ENCODE measurements at regions not wholly inside any gene's neighbourhood (a gene's known extent, or its start where the extent isn't known, plus 50 kb on each side); places are given as distances from the start of the nearest gene placed in this dataset.

- Histone ChIP-seq H3K4me3 (ENCODE audit: control extremely low read depth in 1 of 5, extremely low read depth in 1 of 5, insufficient read depth in 1 of 5, low read depth in 2 of 5, low read length in 4 of 5) (no peak overlapping the region), H4K20me1 (ENCODE audit: control insufficient read depth, insufficient read depth, low read length, poor library complexity, severe bottlenecking) (no peaks in the 10 kb centered on the region), H3K27me3 (replicated peaks in 1 of 4; ENCODE audit: control extremely low read depth in 1 of 4, control insufficient read depth in 3 of 4, insufficient read depth in 4 of 4, low read length in 3 of 4) (peaks cover 0 to 10% (median 0%) of the 10 kb centered on the region in 4 experiments), H3K36me3 (replicated peaks in 1 of 2; ENCODE audit: control extremely low read depth in 1 of 2, control insufficient read depth in 1 of 2, extremely low read depth in 1 of 2, insufficient read depth in 2 of 2, low read length in 1 of 2) (no peaks in the 10 kb centered on the region), H3K4me1 (ENCODE audit: control insufficient read depth in 2 of 2, insufficient read depth in 2 of 2, low read length in 2 of 2) (no peaks in the 10 kb centered on the region), H3K9me3 (ENCODE audit: control extremely low read depth in 1 of 3, control insufficient read depth in 2 of 3, insufficient read depth in 1 of 3, low read length in 2 of 3) (peaks cover 0 to 4% (median 0%) of the 10 kb centered on the region in 3 donors), H3K79me2 (ENCODE audit: control insufficient read depth, insufficient read depth, low read length) (no peaks in the 10 kb centered on the region), H3K9ac (ENCODE audit: low read length) (no peak overlapping the region), H3K27ac (ENCODE audit: low read length in 2 of 2) (no peak overlapping the region), H3K4me2 (replicated peaks; ENCODE audit: low read depth, low read length, poor library complexity, severe bottlenecking) (no peak overlapping the region), H2AFZ (ENCODE audit: insufficient read depth, low read depth, low read length, poor library complexity, severe bottlenecking) (no peak overlapping the region)
- CTCF ChIA-PET, result no interaction called here
- no CpG with 5 or more reads among the region's 3 CpGs for WGBS (ENCODE audit: insufficient coverage)
- intact Hi-C loops (cut with micrococcal nuclease), result no loop called here
- H3K27ac Mint-ChIP-seq, result no peak overlapping the region
- DNase-seq, result no peak
- no peak overlapping the region for H3K4me3 Mint-ChIP-seq
- TF ChIP-seq CTCF (IDR thresholded peaks at IDR 0.05) (no peak), EZH2 (IDR thresholded peaks at IDR 0.05; ENCODE audit: borderline replicate concordance, insufficient read depth, low read depth, low read length, poor library complexity, severe bottlenecking) (no peak)
- POLR2A ChIA-PET, result no interaction called here
- H3K4me1 Mint-ChIP-seq, result no peaks in the 10 kb centered on the region
- no peak for ATAC-seq (ENCODE audit: low read depth)
- H3K9me3 Mint-ChIP-seq (ENCODE audit: insufficient read depth), result no peaks in the 10 kb centered on the region
- peaks cover 21% of the 10 kb centered on the region for H3K27me3 Mint-ChIP-seq
These were observed 235.7 kb upstream of the ATP10A start for GRCh38 chr15:26098801-26099200.

GRCh38 chr15:26097216-26097615, 234.1 kb upstream of the ATP10A start:
- Histone ChIP-seq H3K79me2 (ENCODE audit: control insufficient read depth, insufficient read depth, low read length) (no peaks in the 10 kb centered on the region), H3K4me3 (ENCODE audit: control extremely low read depth in 1 of 5, extremely low read depth in 1 of 5, insufficient read depth in 1 of 5, low read depth in 2 of 5, low read length in 4 of 5) (no peak overlapping the region), H3K36me3 (replicated peaks in 1 of 2; ENCODE audit: control extremely low read depth in 1 of 2, control insufficient read depth in 1 of 2, extremely low read depth in 1 of 2, insufficient read depth in 2 of 2, low read length in 1 of 2) (no peaks in the 10 kb centered on the region), H3K27me3 (replicated peaks in 1 of 4; ENCODE audit: control extremely low read depth in 1 of 4, control insufficient read depth in 3 of 4, insufficient read depth in 4 of 4, low read length in 3 of 4) (peaks cover 0 to 4% (median 0%) of the 10 kb centered on the region in 4 experiments), H3K9ac (ENCODE audit: low read length) (no peak overlapping the region), H3K4me1 (ENCODE audit: control insufficient read depth in 2 of 2, insufficient read depth in 2 of 2, low read length in 2 of 2) (no peaks in the 10 kb centered on the region), H3K27ac (ENCODE audit: low read length in 2 of 2) (no peak overlapping the region), H2AFZ (ENCODE audit: insufficient read depth, low read depth, low read length, poor library complexity, severe bottlenecking) (no peak overlapping the region), H3K4me2 (replicated peaks; ENCODE audit: low read depth, low read length, poor library complexity, severe bottlenecking) (no peak overlapping the region), H4K20me1 (ENCODE audit: control insufficient read depth, insufficient read depth, low read length, poor library complexity, severe bottlenecking) (no peaks in the 10 kb centered on the region), H3K9me3 (ENCODE audit: control extremely low read depth in 1 of 3, control insufficient read depth in 2 of 3, insufficient read depth in 1 of 3, low read length in 2 of 3) (peaks cover 0 to 4% (median 0%) of the 10 kb centered on the region in 3 donors)
- intact Hi-C loops (cut with micrococcal nuclease), result no loop called here
- H3K4me1 Mint-ChIP-seq, result no peaks in the 10 kb centered on the region
- DNase-seq (no peak), ATAC-seq (ENCODE audit: low read depth) (no peak)
- no peaks in the 10 kb centered on the region for H3K9me3 Mint-ChIP-seq (ENCODE audit: insufficient read depth)
- ChIA-PET POLR2A (no interaction called here), CTCF (no interaction called here)
- TF ChIP-seq EZH2 (IDR thresholded peaks at IDR 0.05; ENCODE audit: borderline replicate concordance, insufficient read depth, low read depth, low read length, poor library complexity, severe bottlenecking) (no peak), CTCF (IDR thresholded peaks at IDR 0.05) (no peak)
- H3K27ac Mint-ChIP-seq, result no peak overlapping the region
- H3K4me3 Mint-ChIP-seq, result no peak overlapping the region
- H3K27me3 Mint-ChIP-seq, result peaks cover 12% of the 10 kb centered on the region
- 89% methylated on average over 2 of the region's 6 CpGs for WGBS (ENCODE audit: insufficient coverage)
